Dedifferentiated amniotic fluid mesenchymal stem cell (primary cell): ENCODE measurements at regions not wholly inside any gene's neighbourhood (a gene's known extent, or its start where the extent isn't known, plus 50 kb on each side); places are given as distances from the start of the nearest gene placed in this dataset.
"Not testable (repeated sequence)": the region's sequence is repeated elsewhere in the genome, so short reads cannot be mapped to it uniquely, and the experiment has no call there.

Source experiments
- DNase-seq: peaks from one replicate; pipeline ENCODE4 v3.0.0-alpha.2; 2016; ENCODE audit errors: extremely low spot score

- DNase-seq, result peak; percentile 57
These were observed 195.6 kb upstream of the KRR1 start for GRCh38 chr12:75706786-75707605.

GRCh38 chr12:75705749-75706711, 194.6 kb upstream of the KRR1 start:
- DNase-seq, result peak; percentile 89

- DNase-seq, result no peak
These were observed 193.3 kb upstream of the KRR1 start for GRCh38 chr12:75704664-75705063.

- no peak for DNase-seq
These were observed 192.8 kb upstream of the KRR1 start for GRCh38 chr12:75704208-75704607.

GRCh38 chr12:75703131-75703530, 191.7 kb upstream of the KRR1 start:
- no peak for DNase-seq

GRCh38 chr12:75702477-75703093, 191.2 kb upstream of the KRR1 start:
- DNase-seq, result no peak

GRCh38 chr12:75701859-75702258, 190.4 kb upstream of the KRR1 start:
- no peak for DNase-seq

- DNase-seq, result no peak
These were observed 188.5 kb upstream of the KRR1 start for GRCh38 chr12:75699728-75700496.

GRCh38 chr12:75699251-75699650, 187.8 kb upstream of the KRR1 start:
- DNase-seq, result no peak

GRCh38 chr12:75698052-75698451, 186.6 kb upstream of the KRR1 start:
- DNase-seq, result no peak

- no peak for DNase-seq
These were observed 184.5 kb upstream of the KRR1 start for GRCh38 chr12:75695926-75696325.

- no peak for DNase-seq
These were observed 183.3 kb upstream of the KRR1 start for GRCh38 chr12:75694534-75695268.

GRCh38 chr12:75692876-75693275, 181.5 kb upstream of the KRR1 start:
- no peak for DNase-seq

GRCh38 chr12:75690296-75690955, 179.0 kb upstream of the KRR1 start:
- DNase-seq, result peak; percentile 79

- DNase-seq, result not testable (repeated sequence)
These were observed 174.8 kb upstream of the KRR1 start for GRCh38 chr12:75686233-75686632.

- DNase-seq, result no peak
These were observed 174.3 kb upstream of the KRR1 start for GRCh38 chr12:75685617-75686225.

- DNase-seq, result peak; percentile 48
These were observed 173.5 kb upstream of the KRR1 start for GRCh38 chr12:75684678-75685616.

- not testable (repeated sequence) for DNase-seq
These were observed 172.7 kb upstream of the KRR1 start for GRCh38 chr12:75683995-75684586.
